Mesenchymal stem cell (in vitro differentiated cells and primary cell): ENCODE measurements at regions not wholly inside any gene's neighbourhood (a gene's known extent, or its start where the extent isn't known, plus 50 kb on each side); places are given as distances from the start of the nearest gene placed in this dataset.

ENCODE experiments used
- DNase-seq: peaks from one replicate; pipeline ENCODE4 v3.0.0-alpha.2; 2013
- H2AFZ ChIP-seq: one replicate; pipeline ENCODE4 v1.6.1; 2013; ENCODE audit warnings: low read depth, mild to moderate bottlenecking, control low read depth, inconsistent platforms, low read length, moderate library complexity
- H2AK5ac ChIP-seq: 2 replicates; pipeline ENCODE4 v1.6.1; 2013; ENCODE audit warnings: low read length, moderate library complexity, mild to moderate bottlenecking, inconsistent platforms; ENCODE audit not compliant: severe bottlenecking
- H2BK120ac ChIP-seq: one replicate; pipeline ENCODE4 v1.6.1; 2013; ENCODE audit warnings: low read depth, mild to moderate bottlenecking, inconsistent platforms, low read length, moderate library complexity
- H2BK12ac ChIP-seq, 2 experiments: one replicate each; pipeline ENCODE4 v1.6.1; 2013; ENCODE audit warnings: inconsistent platforms in 2 of 2, low read length in 2 of 2, mild to moderate bottlenecking in 2 of 2, moderate library complexity in 2 of 2, control low read depth in 1 of 2
- H2BK15ac ChIP-seq: one replicate; pipeline ENCODE4 v1.6.1; 2013; ENCODE audit warnings: mild to moderate bottlenecking, low read depth, inconsistent platforms; ENCODE audit not compliant: poor library complexity, severe bottlenecking
- H2BK5ac ChIP-seq: 2 replicates; pipeline ENCODE4 v1.6.1; 2013; ENCODE audit warnings: low read depth, mild to moderate bottlenecking, low read length, control low read depth, inconsistent platforms; ENCODE audit not compliant: poor library complexity, severe bottlenecking
- H3K14ac ChIP-seq, 2 experiments: one replicate each; pipeline ENCODE4 v1.6.1; 2013; ENCODE audit warnings: inconsistent platforms in 2 of 2, low read length in 2 of 2, control low read depth in 1 of 2, mild to moderate bottlenecking in 1 of 2, moderate library complexity in 1 of 2
- H3K18ac ChIP-seq, 2 experiments: one replicate each; pipeline ENCODE4 v1.6.1; 2013; ENCODE audit warnings: inconsistent platforms in 2 of 2, low read length in 2 of 2, control low read depth in 1 of 2, low read depth in 1 of 2, mild to moderate bottlenecking in 1 of 2
- H3K23ac ChIP-seq, 2 experiments: one replicate each; pipeline ENCODE4 v1.6.1; 2013; ENCODE audit warnings: inconsistent platforms in 2 of 2, low read length in 2 of 2, mild to moderate bottlenecking in 2 of 2, moderate library complexity in 2 of 2, control low read depth in 1 of 2
- H3K27ac ChIP-seq: 2 replicates; pipeline ENCODE4 v1.5.1; 2013; ENCODE audit warnings: mild to moderate bottlenecking, moderate library complexity, low read length, control low read depth, inconsistent platforms; ENCODE audit not compliant: poor library complexity, severe bottlenecking
- H3K27me3 ChIP-seq, 2 experiments: 2 replicates each; pipeline versions ENCODE4 v1.6.1 to v1.7.0; 2013; ENCODE audit warnings: low read length in 2 of 2, mild to moderate bottlenecking in 2 of 2, moderate library complexity in 2 of 2, control low read depth in 1 of 2, inconsistent platforms in 1 of 2; ENCODE audit not compliant: control insufficient read depth in 1 of 2, insufficient read depth in 1 of 2
- H3K36me3 ChIP-seq, 2 experiments: 2 replicates each; pipeline versions ENCODE4 v1.6.1 to v1.7.0; 2013; ENCODE audit warnings: low read length in 2 of 2, control low read depth in 1 of 2, inconsistent platforms in 1 of 2, low read depth in 1 of 2, mild to moderate bottlenecking in 1 of 2; ENCODE audit not compliant: insufficient read depth in 2 of 2, control insufficient read depth in 1 of 2
- H3K4ac ChIP-seq, 2 experiments: one replicate each; pipeline ENCODE4 v1.6.1; 2013; ENCODE audit warnings: inconsistent platforms in 2 of 2, low read length in 2 of 2, mild to moderate bottlenecking in 2 of 2, moderate library complexity in 2 of 2, control low read depth in 1 of 2, low read depth in 1 of 2
- H3K4me1 ChIP-seq: 2 replicates; pipeline ENCODE4 v1.6.1; 2013; ENCODE audit warnings: low read depth, low read length, control low read depth; ENCODE audit not compliant: control insufficient read depth, insufficient read depth
- H3K4me2 ChIP-seq: 2 replicates; pipeline ENCODE4 v1.6.1; 2013; ENCODE audit warnings: low read length, mild to moderate bottlenecking, inconsistent platforms; ENCODE audit not compliant: poor library complexity, severe bottlenecking
- H3K4me3 ChIP-seq, 2 experiments: 2 replicates each; pipeline versions ENCODE4 v1.5.1 to v1.7.0; 2013; ENCODE audit warnings: low read length in 2 of 2, mild to moderate bottlenecking in 2 of 2, control low read depth in 1 of 2, low read depth in 1 of 2; ENCODE audit not compliant: insufficient read depth in 1 of 2
- H3K79me1 ChIP-seq: replicated peaks from 2 replicates; pipeline ENCODE4 v1.6.1; 2013; ENCODE audit warnings: mild to moderate bottlenecking, control low read depth, low read length, inconsistent platforms; ENCODE audit not compliant: poor library complexity, severe bottlenecking
- H3K9ac ChIP-seq: 2 replicates; pipeline ENCODE4 v1.7.0; 2013; ENCODE audit warnings: mild to moderate bottlenecking, low read length, moderate library complexity
- H3K9me3 ChIP-seq: 2 replicates; pipeline ENCODE4 v1.7.0; 2013; ENCODE audit warnings: mild to moderate bottlenecking, low read length; ENCODE audit not compliant: control insufficient read depth
- H4K8ac ChIP-seq: one replicate; pipeline ENCODE4 v1.6.1; 2013; ENCODE audit warnings: inconsistent platforms, mild to moderate bottlenecking, low read length, moderate library complexity
- H4K91ac ChIP-seq: one replicate; pipeline ENCODE4 v1.6.1; 2013; ENCODE audit warnings: mild to moderate bottlenecking, low read length, inconsistent platforms
- WGBS: methylation state at CpG from one replicate; pipeline ENCODE4 v1.1.7; 2013; ENCODE audit warnings: mixed read lengths; 5-methylcytosine and 5-hydroxymethylcytosine counted together

GRCh38 chr15:58252586-58253323 lies 114.6 kb downstream of the AQP9 start:
- Histone ChIP-seq H4K91ac (no peak overlapping the region), H3K27me3 (no peaks in the 10 kb centered on the region), H2BK15ac (no peak overlapping the region), H3K14ac (no peak overlapping the region), H2AK5ac (no peak overlapping the region), H2BK12ac (no peak overlapping the region), H2AFZ (no peak overlapping the region), H2BK120ac (no peak overlapping the region), H3K4me3 (no peak overlapping the region), H3K27ac (no peak overlapping the region), H3K36me3 (no peaks in the 10 kb centered on the region), H3K9ac (no peak overlapping the region), H3K4me2 (no peak overlapping the region), H3K79me1 (no peaks in the 10 kb centered on the region), H3K23ac (no peak overlapping the region), H3K18ac (no peak overlapping the region), H3K4me1 (no peaks in the 10 kb centered on the region), H4K8ac (no peak overlapping the region), H3K9me3 (peaks cover 9% of the 10 kb centered on the region), H3K4ac (no peak overlapping the region), H2BK5ac (no peak overlapping the region)
- no peak for DNase-seq
- 77% methylated on average over 5 of the region's 7 CpGs for WGBS

- Histone ChIP-seq H3K9me3 (peaks cover 7% of the 10 kb centered on the region), H3K4ac (no peak overlapping the region), H2BK15ac (no peak overlapping the region), H3K79me1 (no peaks in the 10 kb centered on the region), H3K9ac (no peak overlapping the region), H3K4me1 (peaks cover 3% of the 10 kb centered on the region), H2BK12ac (no peak overlapping the region), H3K36me3 (no peaks in the 10 kb centered on the region), H3K18ac (no peak overlapping the region), H2AFZ (no peak overlapping the region), H2AK5ac (no peak overlapping the region), H4K8ac (no peak overlapping the region), H3K27me3 (no peaks in the 10 kb centered on the region), H3K27ac (no peak overlapping the region), H4K91ac (no peak overlapping the region), H3K4me3 (no peak overlapping the region), H2BK5ac (no peak overlapping the region), H3K23ac (no peak overlapping the region), H3K4me2 (no peak overlapping the region), H3K14ac (no peak overlapping the region), H2BK120ac (no peak overlapping the region)
- DNase-seq, result no peak
- WGBS, result 93% methylated on average over 6 of the region's 7 CpGs
These were observed 119.7 kb downstream of the AQP9 start for GRCh38 chr15:58257776-58258325.

GRCh38 chr15:58258501-58259292 lies 120.5 kb downstream of the AQP9 start:
- Histone ChIP-seq H3K14ac (no peak overlapping the region), H3K36me3 (no peaks in the 10 kb centered on the region), H2AK5ac (no peak overlapping the region), H3K79me1 (no peaks in the 10 kb centered on the region), H2BK5ac (no peak overlapping the region), H3K27me3 (no peaks in the 10 kb centered on the region), H2BK15ac (no peak overlapping the region), H3K27ac (no peak overlapping the region), H4K91ac (no peak overlapping the region), H3K18ac (no peak overlapping the region), H3K4me2 (no peak overlapping the region), H4K8ac (no peak overlapping the region), H2AFZ (no peak overlapping the region), H2BK120ac (no peak overlapping the region), H3K9ac (no peak overlapping the region), H3K9me3 (peaks cover 7% of the 10 kb centered on the region), H3K4ac (no peak overlapping the region), H3K4me1 (peaks cover 3% of the 10 kb centered on the region), H2BK12ac (no peak overlapping the region), H3K4me3 (no peak overlapping the region), H3K23ac (no peak overlapping the region)
- 93% methylated on average over 5 of the region's 7 CpGs for WGBS
- no peak for DNase-seq

GRCh38 chr15:58260205-58260724 lies 122.1 kb downstream of the AQP9 start:
- H3K27me3 ChIP-seq, result peaks cover 0 to 4% of the 10 kb centered on the region in 2 experiments
- no peak overlapping the region for H2AFZ ChIP-seq
- no peak overlapping the region for H2BK15ac ChIP-seq
- 70% methylated on average over 6 of the region's 6 CpGs for WGBS
- no peak overlapping the region for H3K14ac ChIP-seq
- no peaks in the 10 kb centered on the region for H3K36me3 ChIP-seq
- no peak overlapping the region for H3K27ac ChIP-seq
- no peak overlapping the region for H4K91ac ChIP-seq
- no peak overlapping the region for H3K18ac ChIP-seq
- H2BK12ac ChIP-seq, result no peak overlapping the region
- no peak overlapping the region for H2BK5ac ChIP-seq
- no peak for DNase-seq
- no peak overlapping the region for H2BK120ac ChIP-seq
- peaks cover 5% of the 10 kb centered on the region for H3K4me1 ChIP-seq
- H3K4me2 ChIP-seq, result no peak overlapping the region
- H3K79me1 ChIP-seq, result no peaks in the 10 kb centered on the region
- no peak overlapping the region for H2AK5ac ChIP-seq
- no peak overlapping the region for H3K4me3 ChIP-seq
- H3K23ac ChIP-seq, result no peak overlapping the region
- H3K9ac ChIP-seq, result no peak overlapping the region
- no peak overlapping the region for H3K4ac ChIP-seq
- no peak overlapping the region for H4K8ac ChIP-seq
- peaks cover 3% of the 10 kb centered on the region for H3K9me3 ChIP-seq
